ENCODE measurements at regions not wholly inside any gene's neighbourhood (a gene's known extent, or its start where the extent isn't known, plus 50 kb on each side); places are given as distances from the start of the nearest gene placed in this dataset.
"Not testable (repeated sequence)": the region's sequence is repeated elsewhere in the genome, so short reads cannot be mapped to it uniquely, and the experiment has no call there.

DNA sequence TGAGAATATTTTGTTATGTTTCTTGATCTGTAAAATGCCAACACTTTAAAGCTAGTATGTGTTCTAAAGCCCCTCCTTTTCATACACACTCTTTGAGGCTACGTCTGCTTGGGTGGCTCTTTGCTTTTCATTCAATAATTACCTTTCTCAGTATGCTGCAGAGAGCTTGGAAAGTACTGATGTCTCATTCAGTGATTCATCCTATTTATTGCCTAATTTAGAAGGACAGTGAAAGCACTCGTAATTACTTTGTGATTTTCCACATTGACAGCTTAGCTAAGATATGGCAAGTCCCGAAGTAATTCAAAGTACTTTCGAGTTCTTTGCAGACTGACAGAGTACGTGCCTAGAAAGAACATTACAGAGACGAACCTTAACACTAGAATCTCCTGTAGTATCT lies 57.2 kb downstream of the BMP15 start:
- ATAC-seq (ENCODE audit: insufficient read depth, low read depth) (no peak), DNase-seq (no peak)
- no peak overlapping the region for H3K9ac ChIP-seq (ENCODE audit: low read depth, low read length)
- H3K9me3 ChIP-seq (ENCODE audit: insufficient read depth, low read length, severe bottlenecking) = no peaks in the 10 kb centered on the region
- no peak overlapping the region for H3K27ac ChIP-seq (ENCODE audit: low read length)
- no peaks in the 10 kb centered on the region for H3K4me1 ChIP-seq (ENCODE audit: insufficient read depth, low read length)
- TF ChIP-seq, protein P1, sequence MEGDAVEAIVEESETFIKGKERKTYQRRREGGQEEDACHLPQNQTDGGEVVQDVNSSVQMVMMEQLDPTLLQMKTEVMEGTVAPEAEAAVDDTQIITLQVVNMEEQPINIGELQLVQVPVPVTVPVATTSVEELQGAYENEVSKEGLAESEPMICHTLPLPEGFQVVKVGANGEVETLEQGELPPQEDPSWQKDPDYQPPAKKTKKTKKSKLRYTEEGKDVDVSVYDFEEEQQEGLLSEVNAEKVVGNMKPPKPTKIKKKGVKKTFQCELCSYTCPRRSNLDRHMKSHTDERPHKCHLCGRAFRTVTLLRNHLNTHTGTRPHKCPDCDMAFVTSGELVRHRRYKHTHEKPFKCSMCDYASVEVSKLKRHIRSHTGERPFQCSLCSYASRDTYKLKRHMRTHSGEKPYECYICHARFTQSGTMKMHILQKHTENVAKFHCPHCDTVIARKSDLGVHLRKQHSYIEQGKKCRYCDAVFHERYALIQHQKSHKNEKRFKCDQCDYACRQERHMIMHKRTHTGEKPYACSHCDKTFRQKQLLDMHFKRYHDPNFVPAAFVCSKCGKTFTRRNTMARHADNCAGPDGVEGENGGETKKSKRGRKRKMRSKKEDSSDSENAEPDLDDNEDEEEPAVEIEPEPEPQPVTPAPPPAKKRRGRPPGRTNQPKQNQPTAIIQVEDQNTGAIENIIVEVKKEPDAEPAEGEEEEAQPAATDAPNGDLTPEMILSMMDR (IDR thresholded peaks at IDR 0.05; ENCODE audit: borderline replicate concordance, extremely low read depth, low read length, poor library complexity, severe bottlenecking) = no peak
- no peak for TF ChIP-seq EZH2 (IDR thresholded peaks at IDR 0.05; ENCODE audit: borderline replicate concordance, low read depth, low read length, severe bottlenecking)
- no peaks in the 10 kb centered on the region for H4K20me1 ChIP-seq (ENCODE audit: insufficient read depth, low read length)
- H3K4me3 ChIP-seq (ENCODE audit: low read depth in 1 of 2, low read length in 2 of 2) = no peak overlapping the region
- H2AFZ ChIP-seq (ENCODE audit: low read depth, low read length) = no peak overlapping the region
- H3K4me2 ChIP-seq (ENCODE audit: insufficient read depth, low read length) = no peak overlapping the region
- H3K27me3 ChIP-seq (ENCODE audit: insufficient read depth, low read length, poor library complexity) = no peaks in the 10 kb centered on the region
- H3K36me3 ChIP-seq (ENCODE audit: insufficient read depth, low read length) = no peaks in the 10 kb centered on the region
- H3K79me2 ChIP-seq (ENCODE audit: insufficient read depth, low read length) = no peaks in the 10 kb centered on the region

DNA sequence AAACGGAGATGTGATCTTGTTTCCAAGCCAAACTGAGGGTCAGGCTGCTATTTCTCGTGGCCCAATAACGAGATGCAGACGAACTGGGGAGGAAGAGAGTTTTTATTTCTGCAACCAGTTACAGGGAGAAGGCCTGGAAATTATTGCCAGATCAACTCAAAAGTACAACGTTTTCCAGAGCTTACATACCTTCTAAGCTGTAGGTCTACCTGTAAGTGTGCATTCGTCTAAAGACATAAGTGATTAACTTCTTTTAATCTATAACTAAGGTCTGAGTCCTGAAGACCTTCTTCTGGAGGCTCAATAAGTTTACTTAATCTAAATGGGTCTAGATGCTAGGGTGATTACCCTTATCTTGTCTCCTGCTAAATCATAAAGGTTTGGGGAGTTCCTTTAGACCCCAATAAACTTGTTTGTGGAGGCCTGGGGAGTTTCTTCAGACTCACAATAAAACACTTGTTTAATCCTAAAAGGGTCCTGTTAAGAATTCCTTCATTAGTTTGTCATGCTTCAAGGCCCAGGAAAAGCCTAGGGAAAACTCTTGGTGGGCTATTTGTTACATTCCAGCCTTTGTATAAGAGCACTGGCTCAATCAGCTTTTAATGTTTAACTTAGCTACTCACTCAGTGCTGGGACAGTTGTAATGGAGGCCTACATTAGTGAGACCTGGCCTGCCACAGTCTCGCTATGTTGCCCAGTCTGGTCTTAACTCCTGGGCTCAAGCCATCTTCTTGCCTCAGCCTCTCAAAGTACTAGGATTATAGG lies 58.5 kb downstream of the BMP15 start:
- ATAC-seq (ENCODE audit: insufficient read depth, low read depth); H3K4me1 ChIP-seq (ENCODE audit: insufficient read depth, low read length); DNase-seq; H3K4me2 ChIP-seq (ENCODE audit: insufficient read depth, low read length); H3K79me2 ChIP-seq (ENCODE audit: insufficient read depth, low read length); H3K4me3 ChIP-seq (ENCODE audit: low read depth in 1 of 2, low read length in 2 of 2); H4K20me1 ChIP-seq (ENCODE audit: insufficient read depth, low read length); H3K9ac ChIP-seq (ENCODE audit: low read depth, low read length); H2AFZ ChIP-seq (ENCODE audit: low read depth, low read length); H3K36me3 ChIP-seq (ENCODE audit: insufficient read depth, low read length); H3K9me3 ChIP-seq (ENCODE audit: insufficient read depth, low read length, severe bottlenecking); H3K27ac ChIP-seq (ENCODE audit: low read length); H3K27me3 ChIP-seq (ENCODE audit: insufficient read depth, low read length, poor library complexity): not testable (repeated sequence)

DNA sequence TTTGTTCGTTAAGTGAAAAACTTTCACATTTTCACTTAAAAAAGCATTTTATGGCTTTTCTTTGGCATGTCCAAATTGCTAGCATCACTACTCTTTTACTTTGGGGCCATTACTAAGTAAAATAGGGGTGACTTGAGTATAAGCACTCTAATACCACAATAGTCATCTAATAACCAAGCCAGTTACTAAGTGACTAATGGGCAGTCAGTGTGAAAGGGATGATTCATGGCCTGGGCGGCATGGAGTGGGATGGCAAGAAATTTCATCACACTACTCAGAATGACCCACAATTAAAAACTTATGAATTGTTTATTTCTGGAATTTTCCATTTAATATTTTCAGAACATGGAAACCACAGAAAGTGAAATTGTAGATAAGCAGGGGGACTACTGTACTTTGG lies 60.9 kb downstream of the BMP15 start:
- Histone ChIP-seq H3K36me3 (ENCODE audit: insufficient read depth, low read length) (no peaks in the 10 kb centered on the region), H3K27me3 (ENCODE audit: insufficient read depth, low read length, poor library complexity) (no peaks in the 10 kb centered on the region), H2AFZ (ENCODE audit: low read depth, low read length) (no peak overlapping the region), H3K9me3 (ENCODE audit: insufficient read depth, low read length, severe bottlenecking) (no peaks in the 10 kb centered on the region), H4K20me1 (ENCODE audit: insufficient read depth, low read length) (no peaks in the 10 kb centered on the region), H3K9ac (ENCODE audit: low read depth, low read length) (no peak overlapping the region), H3K27ac (ENCODE audit: low read length) (no peak overlapping the region), H3K4me3 (ENCODE audit: low read depth in 1 of 2, low read length in 2 of 2) (no peak overlapping the region), H3K79me2 (ENCODE audit: insufficient read depth, low read length) (no peaks in the 10 kb centered on the region), H3K4me1 (ENCODE audit: insufficient read depth, low read length) (no peaks in the 10 kb centered on the region), H3K4me2 (ENCODE audit: insufficient read depth, low read length) (no peak overlapping the region)
- no peak for TF ChIP-seq EZH2 (IDR thresholded peaks at IDR 0.05; ENCODE audit: borderline replicate concordance, low read depth, low read length, severe bottlenecking)
- TF ChIP-seq, protein P1 (IDR thresholded peaks at IDR 0.05; ENCODE audit: borderline replicate concordance, extremely low read depth, low read length, poor library complexity, severe bottlenecking) = no peak
- DNase-seq (no peak), ATAC-seq (ENCODE audit: insufficient read depth, low read depth) (no peak)

DNA sequence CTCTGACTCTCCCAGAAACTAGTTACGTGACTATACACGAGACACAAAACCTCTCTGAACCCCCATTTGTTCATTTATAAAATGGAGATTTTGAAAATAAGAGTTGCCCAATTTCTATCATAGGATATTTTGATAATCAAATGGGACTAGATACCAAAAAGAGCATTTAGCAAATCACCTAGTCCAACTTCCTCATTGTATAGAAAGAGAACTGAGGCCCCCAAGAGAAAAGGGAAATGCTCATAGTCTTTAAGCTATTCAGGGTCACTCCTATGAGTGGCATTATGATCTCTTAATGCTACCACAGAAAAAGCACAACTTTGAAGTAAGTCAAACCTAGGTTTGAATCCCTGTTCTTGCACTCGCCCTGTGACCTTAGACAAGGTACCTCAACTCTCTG lies 62.7 kb downstream of the BMP15 start:
- TF ChIP-seq, protein P1 (IDR thresholded peaks at IDR 0.05; ENCODE audit: borderline replicate concordance, extremely low read depth, low read length, poor library complexity, severe bottlenecking) = no peak
- TF ChIP-seq EZH2 (IDR thresholded peaks at IDR 0.05; ENCODE audit: borderline replicate concordance, low read depth, low read length, severe bottlenecking) = no peak
- H3K79me2 ChIP-seq (ENCODE audit: insufficient read depth, low read length) = no peaks in the 10 kb centered on the region
- no peak overlapping the region for H3K4me3 ChIP-seq (ENCODE audit: low read depth in 1 of 2, low read length in 2 of 2)
- H3K4me1 ChIP-seq (ENCODE audit: insufficient read depth, low read length) = no peaks in the 10 kb centered on the region
- ATAC-seq (ENCODE audit: insufficient read depth, low read depth) = no peak
- H2AFZ ChIP-seq (ENCODE audit: low read depth, low read length) = no peak overlapping the region
- no peak overlapping the region for H3K27ac ChIP-seq (ENCODE audit: low read length)
- no peaks in the 10 kb centered on the region for H3K27me3 ChIP-seq (ENCODE audit: insufficient read depth, low read length, poor library complexity)
- no peaks in the 10 kb centered on the region for H3K36me3 ChIP-seq (ENCODE audit: insufficient read depth, low read length)
- no peak for DNase-seq
- no peak overlapping the region for H3K9ac ChIP-seq (ENCODE audit: low read depth, low read length)
- no peaks in the 10 kb centered on the region for H4K20me1 ChIP-seq (ENCODE audit: insufficient read depth, low read length)
- no peak overlapping the region for H3K4me2 ChIP-seq (ENCODE audit: insufficient read depth, low read length)
- H3K9me3 ChIP-seq (ENCODE audit: insufficient read depth, low read length, severe bottlenecking) = no peaks in the 10 kb centered on the region

All from DND-41 (cell line).